ENCODE measurements at regions not wholly inside any gene's neighbourhood (a gene's known extent, or its start where the extent isn't known, plus 50 kb on each side); places are given as distances from the start of the nearest gene placed in this dataset.

DNA sequence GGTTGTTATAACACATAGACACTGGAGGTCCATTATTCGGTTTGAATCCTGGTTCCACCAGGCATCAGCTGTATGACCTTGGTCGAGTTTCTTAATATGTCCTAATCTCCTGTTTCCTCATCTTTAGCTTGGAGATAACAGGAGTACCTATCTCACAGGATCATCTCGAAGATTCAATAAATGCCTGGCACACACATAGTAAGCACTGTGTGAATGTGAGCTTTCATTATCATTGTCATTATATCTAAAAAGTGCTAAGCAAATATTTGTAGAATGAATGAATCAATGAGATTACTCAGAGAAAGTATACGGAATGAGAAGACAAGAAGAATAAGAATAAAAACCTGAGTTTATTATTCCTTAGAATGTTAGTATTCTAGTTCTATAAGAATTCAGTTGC lies 227.4 kb upstream of the CFAP20DC start:
- no peak for DNase-seq

DNA sequence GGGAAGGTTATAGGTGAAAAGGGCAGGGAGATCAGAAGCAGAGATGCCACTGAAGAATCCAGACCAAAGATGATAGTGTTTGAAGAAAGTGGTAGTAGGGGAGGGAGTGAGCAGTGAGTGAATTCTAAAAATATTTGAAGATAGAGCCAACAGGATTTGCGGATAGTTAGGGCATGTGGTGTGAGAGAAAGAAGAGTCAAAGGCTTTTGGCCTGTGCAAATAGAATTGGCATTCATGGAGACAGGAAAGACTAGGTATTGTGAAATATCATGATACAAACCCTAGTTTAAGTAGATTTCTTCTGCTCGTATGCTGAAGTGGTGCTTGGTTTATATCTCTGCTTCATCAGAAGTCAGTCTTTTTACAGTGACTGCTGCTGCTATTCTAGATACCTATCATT lies 224.2 kb upstream of the CFAP20DC start:
- no peak for DNase-seq

- no peak for DNase-seq
Measured at GRCh38 chr3:59271971-59272370, 222.1 kb upstream of the CFAP20DC start.

DNA sequence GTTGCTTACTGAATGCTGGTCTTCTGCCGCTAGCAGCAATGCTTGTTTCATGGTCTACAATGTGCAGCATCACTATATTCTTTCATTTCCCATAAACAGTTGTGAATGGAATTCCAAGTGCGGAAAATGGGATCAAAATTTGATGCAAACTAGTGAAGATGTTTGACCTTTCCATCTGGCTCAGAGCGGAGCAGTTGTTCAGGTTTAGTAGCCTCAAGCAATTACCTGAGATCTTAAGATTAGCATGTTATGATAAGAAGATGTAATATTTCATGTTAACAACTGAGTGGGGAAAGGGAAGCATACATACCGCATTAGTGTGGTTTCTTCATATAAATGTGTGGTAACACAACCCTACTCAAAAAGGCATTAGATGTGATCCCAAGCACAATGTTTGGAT lies 221.1 kb upstream of the CFAP20DC start:
- DNase-seq, result no peak

GRCh38 chr3:59270209-59270608 lies 220.4 kb upstream of the CFAP20DC start:
- no peak for DNase-seq

- DNase-seq, result no peak
Measured at GRCh38 chr3:59268170-59268569, 218.3 kb upstream of the CFAP20DC start.

GRCh38 chr3:59267021-59267420 lies 217.2 kb upstream of the CFAP20DC start:
- DNase-seq, result no peak

DNA sequence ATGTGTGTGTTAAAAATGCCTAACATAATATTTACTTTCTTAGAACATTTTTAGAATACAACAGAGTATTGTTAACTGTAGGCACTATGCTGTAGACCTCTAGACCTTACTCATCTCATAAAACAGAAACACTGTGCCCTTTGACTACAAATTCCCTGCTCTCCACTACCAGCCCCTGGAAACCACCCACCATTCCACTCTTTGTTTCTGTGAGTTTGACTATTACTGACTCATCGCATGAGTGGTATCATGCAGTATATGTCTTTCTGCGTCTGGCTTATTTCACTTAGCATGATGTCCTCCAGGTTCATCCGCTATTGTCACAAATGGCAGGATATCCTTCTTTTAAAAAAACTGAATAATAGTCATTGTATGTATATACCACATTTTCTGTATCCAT lies 216.7 kb upstream of the CFAP20DC start:
- no peak for DNase-seq

DNA sequence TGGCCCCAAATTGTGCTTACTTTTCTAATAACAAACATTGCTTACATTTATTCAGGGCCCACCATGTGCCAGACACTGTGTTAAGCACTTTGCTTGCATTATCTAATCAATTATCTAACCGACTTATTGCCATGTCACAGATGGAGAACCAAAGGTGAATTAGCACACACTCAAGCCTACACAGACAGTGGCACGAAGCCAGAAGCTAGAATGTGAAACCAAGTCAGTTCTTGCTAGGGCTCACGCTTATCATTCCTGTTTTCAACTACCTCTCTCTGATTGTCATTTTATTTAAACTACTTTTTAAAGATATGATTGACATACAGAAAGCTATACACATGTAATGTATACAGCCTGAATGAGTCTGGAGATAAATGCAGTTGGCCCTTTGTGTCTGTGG lies 215.7 kb upstream of the CFAP20DC start:
- no peak for DNase-seq

DNA sequence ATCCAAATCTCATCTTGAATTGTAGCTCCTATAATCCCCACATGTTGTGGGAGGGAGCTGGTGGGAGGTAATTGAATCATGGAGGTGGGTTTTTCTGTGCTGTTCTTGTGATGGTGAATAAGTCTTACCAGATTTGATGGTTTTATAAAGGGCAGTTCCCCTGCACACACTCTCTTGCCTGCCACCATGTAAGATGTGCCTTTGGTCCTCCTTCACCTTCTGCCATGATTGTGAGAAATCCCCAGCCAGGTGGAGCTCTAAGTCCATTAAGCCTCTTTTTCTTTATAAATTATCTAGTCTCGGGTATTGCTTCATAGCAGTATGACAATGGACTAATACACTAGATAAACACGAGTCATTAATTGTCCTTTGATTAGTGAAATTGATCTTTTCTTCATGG lies 214.5 kb upstream of the CFAP20DC start:
- no peak for DNase-seq

DNA sequence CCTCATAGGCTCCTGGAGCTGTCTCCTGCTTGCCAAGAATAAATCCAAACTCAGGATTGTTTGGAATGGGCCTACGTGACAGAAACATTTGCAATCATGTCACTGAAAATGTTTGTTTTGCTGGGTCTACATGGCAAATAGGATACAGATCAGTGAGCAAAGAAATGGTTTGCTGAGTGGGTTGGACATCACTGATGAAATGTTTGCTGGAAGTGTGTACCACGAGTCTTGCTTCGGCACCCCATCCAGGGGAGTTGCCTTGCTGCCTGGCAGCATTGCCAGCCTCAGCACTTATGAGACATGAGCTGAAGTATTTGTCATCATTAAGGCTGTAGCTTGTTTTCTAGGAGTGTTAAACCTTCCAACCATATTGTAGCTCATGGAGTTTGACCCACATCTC lies 213.3 kb upstream of the CFAP20DC start:
- no peak for DNase-seq

GRCh38 chr3:59262076-59262498 lies 212.3 kb upstream of the CFAP20DC start:
- DNase-seq, result no peak

DNA sequence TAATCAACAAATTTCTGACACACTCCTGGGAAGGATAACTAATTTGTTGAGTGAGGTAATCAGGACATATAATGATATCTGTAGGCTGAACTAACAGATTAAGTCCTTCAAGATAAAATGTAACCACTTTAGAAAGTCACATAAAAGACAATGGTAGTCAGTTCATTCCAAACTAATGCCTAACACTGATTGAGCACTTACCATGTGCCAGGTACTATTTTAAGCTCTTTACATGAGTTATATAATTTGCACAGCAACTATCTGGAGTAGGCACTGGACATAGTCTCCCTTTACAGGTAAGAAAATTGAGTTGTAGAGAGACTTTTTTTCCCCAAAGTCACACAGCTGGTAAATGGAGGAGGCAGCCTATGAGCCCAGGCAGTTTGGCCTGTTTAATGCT lies 211.2 kb upstream of the CFAP20DC start:
- DNase-seq, result no peak

- no peak for DNase-seq
Measured at GRCh38 chr3:59258550-59259260, 208.9 kb upstream of the CFAP20DC start.

GRCh38 chr3:59257506-59257905 lies 207.7 kb upstream of the CFAP20DC start:
- DNase-seq, result no peak

DNA sequence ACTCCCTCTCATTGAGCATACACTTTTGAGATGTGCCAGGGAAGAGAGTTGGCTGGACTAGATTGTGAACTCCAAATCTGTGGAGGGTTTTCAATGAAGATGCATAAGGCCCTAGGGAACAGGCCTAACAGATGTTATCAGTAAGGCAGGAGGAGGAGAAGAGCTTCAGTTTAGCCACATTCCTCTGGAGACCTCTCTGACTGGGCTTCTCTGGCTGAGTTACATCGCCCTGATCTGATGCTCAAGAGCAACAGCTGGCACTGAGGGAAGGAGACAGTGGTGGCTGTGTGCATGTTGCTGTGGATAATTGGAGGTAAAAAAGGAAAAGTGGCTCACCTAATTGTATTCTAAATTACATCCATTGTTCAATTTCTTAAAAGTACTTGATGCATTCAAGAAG lies 206.4 kb upstream of the CFAP20DC start:
- DNase-seq, result no peak

DNA sequence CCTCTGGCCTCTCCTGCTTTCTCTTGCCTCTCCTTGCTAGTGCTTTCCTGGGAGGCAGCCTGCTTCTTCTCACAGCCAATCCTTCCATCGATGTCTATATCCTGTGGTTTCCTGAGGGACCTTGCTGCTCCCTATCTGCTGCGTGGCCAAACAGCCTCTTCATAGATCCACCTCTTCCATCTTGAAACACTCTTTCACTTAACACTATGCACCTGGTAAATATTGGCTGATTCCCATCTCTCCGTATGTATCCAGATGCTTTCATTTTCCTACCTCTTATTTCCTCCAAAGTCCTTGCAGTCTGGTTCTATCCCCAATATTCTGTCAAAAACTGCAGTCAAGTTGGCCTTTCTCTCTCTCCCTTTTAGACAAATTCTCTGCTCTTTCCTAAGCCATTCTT lies 205.2 kb upstream of the CFAP20DC start:
- DNase-seq, result no peak

GRCh38 chr3:59254433-59254832 lies 204.6 kb upstream of the CFAP20DC start:
- DNase-seq, result no peak

DNA sequence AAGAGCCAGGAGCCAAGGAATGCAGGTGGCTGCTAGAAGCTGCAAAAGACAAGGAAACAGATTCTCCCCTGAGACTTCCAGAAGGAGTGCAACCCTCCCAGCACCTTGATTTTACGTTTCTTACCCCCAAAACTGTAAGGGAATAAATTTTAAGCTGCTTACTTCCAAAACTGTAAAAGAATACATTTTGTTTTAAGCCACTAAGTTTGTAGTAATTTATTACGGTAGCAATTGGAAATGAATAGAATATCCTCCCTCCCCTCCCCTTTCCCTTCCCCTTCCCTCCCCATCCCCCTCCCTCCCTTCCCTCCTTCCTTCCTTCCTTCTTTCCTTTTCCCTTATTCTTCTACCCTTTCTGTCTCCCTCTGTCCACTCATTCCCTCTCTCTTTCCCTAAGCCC lies 203.7 kb upstream of the CFAP20DC start:
- no peak for DNase-seq

GRCh38 chr3:59251869-59252268 lies 202.0 kb upstream of the CFAP20DC start:
- no peak for DNase-seq

DNA sequence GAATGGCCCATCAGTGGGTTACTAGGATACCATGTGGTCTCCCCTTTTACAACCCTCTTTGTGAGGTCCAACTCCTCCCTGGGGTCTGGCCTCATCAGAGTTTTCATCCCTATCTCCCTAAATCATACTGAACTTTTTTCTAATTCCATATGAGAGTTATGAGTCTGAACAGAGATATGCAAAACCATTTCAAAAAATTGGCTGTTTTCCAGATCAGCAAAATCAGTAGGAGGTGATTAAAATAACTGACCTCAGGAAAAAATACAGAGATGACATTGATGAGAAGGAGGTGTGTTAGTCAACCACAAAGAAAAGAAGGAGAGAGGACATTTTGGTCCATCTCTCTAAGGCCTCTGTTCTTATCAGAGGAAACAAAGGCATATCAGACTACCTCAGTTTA lies 200.8 kb upstream of the CFAP20DC start:
- DNase-seq, result no peak

DNA sequence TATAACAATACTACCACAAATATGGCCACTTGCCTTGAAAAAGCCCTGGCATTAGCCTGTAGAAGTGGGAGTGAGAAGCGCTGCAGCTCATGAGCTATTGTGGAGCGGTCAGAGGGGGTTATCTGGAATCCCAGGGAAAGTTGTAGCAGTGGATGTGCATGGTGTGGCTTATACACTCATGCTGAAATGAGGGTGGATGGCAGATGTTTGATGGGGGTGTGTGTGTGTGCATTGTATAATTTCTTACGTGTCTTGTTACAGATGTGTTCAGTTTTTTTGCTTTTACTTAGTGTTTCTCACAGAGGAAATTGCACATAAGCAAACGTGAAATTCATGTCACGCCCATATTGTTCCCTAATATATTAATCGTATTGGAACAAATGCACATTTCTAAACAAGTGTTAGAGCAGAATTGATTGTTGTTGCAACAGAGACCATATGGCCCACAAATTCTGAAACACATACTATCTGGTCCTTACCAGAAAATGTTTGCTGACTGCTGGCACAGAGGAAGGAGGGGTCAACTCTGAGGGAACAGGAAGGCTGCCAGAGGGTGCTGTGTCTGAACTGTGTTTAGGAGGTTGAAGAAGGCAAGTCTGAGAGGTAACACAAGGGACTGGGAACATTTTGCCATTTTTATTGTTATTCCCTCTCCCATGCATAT lies 200.0 kb upstream of the CFAP20DC start:
- no peak for DNase-seq

DNA sequence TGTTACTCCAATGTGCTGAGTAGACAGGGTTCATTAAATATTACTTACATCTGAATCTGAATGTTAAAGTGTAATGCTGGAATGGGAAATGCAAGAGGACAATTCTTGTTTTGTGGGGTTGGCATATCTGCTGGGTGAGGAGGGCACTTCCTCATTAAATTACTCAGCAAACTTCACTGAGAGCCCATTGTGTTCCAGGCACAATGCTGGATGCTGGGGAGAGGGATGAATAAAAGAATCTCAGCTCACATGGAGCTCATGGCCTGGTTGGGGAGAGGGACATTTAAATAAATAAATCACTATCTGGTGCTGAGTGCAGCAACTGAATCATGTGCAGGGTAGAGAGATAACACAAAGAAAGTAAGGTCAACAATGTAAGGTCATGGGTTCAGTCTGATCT lies 199.2 kb upstream of the CFAP20DC start:
- DNase-seq, result no peak

DNA sequence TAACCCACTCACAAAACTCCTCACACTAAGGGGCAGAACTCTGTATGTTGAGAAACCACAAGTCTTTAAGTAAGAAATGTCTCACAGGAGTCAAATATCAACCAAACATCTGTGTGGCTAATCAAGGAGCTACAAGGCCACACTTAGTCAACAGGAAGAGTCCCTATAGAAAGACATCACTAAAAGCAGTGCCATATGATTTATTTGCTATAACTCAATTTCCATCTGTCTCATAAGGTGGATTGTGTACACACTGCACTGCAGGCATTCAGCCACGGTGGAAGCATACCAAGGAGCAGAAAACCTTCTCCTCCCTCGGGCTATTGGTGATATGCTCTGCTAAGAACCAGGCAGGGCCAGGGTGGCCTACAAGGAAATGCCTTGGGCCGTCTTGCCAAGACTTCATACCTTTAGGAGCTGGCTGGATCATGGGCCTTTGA lies 197.6 kb upstream of the CFAP20DC start:
- DNase-seq, result no peak

Measured in stimulated activated CD4-positive, alpha-beta T cell treated with anti-CD3 and anti-CD28 coated beads, Interleukin-12 subunit alpha, Interleukin-12 subunit beta, amount 100 ng/mL, for 4 hours (primary cell).